Right lobe of liver (tissue), 4 donors: ENCODE measurements at regions not wholly inside any gene's neighbourhood (a gene's known extent, or its start where the extent isn't known, plus 50 kb on each side); places are given as distances from the start of the nearest gene placed in this dataset.

Source experiments
- CTCF ChIP-seq, 4 donors: fragments of 200-600 bp in 3 of 4; fragments of 450-650 bp in 1 of 4; IDR thresholded peaks; one replicate each; pipeline versions ENCODE4 v1.5.1 to v1.8.0; 2016 to 2022; ENCODE audit warnings: antibody characterized with exemption in 4 of 4, mild to moderate bottlenecking in 2 of 4
- POLR2A ChIP-seq: fragments of 450-650 bp; IDR thresholded peaks from one replicate; pipeline ENCODE4 v1.6.1; 2017; ENCODE audit warnings: antibody characterized with exemption, mild to moderate bottlenecking
- donor health status: DM: no; HTN: no; CAD: no.
- donor health status: DM: no; HTN: no; CAD: no.
- donor health status: DM: no; HTN: yes; CAD: no.

DNA sequence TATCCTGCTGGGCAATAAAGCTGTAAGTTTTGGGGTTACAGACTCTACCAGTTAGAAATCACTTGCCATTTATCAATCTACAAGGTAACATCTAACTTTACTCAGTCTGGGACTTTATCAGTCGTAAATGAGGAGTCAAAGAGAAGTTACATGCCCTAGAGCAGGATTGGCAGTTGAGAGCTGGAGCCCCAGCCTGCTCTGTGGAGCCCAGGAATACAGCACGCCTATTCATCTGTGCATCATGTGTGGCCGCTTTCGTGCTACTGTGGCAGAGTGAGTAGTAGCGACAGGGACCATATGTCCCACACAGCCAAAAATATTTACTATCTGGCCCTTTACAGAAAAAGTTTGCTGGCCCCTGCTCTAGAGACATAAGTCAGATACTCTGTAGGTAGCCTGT, 152.5 kb upstream of the NTRK2 start:
- no peak for TF ChIP-seq CTCF (IDR thresholded peaks at IDR 0.05)
- TF ChIP-seq POLR2A: no peak
